ENCODE measurements at regions not wholly inside any gene's neighbourhood (a gene's known extent, or its start where the extent isn't known, plus 50 kb on each side); places are given as distances from the start of the nearest gene placed in this dataset.

- no peak for DNase-seq (ENCODE audit: low spot score)
Observed at GRCh38 chr2:236689981-236690380, 120.4 kb downstream of the ACKR3 start.

- no peak for DNase-seq (ENCODE audit: low spot score)
Observed at GRCh38 chr2:236690726-236691125, 121.1 kb downstream of the ACKR3 start.

- DNase-seq (ENCODE audit: low spot score): peak; percentile 17
Observed at GRCh38 chr2:236691799-236692167, 122.2 kb downstream of the ACKR3 start.

GRCh38 chr2:236692937-236693336 is 123.3 kb downstream of the ACKR3 start:
- no peak for DNase-seq (ENCODE audit: low spot score)

- DNase-seq (ENCODE audit: low spot score): no peak
Observed at GRCh38 chr2:236693531-236693930, 123.9 kb downstream of the ACKR3 start.

- no peak for DNase-seq (ENCODE audit: low spot score)
Observed at GRCh38 chr2:236694146-236694888, 124.7 kb downstream of the ACKR3 start.

- no peak for DNase-seq (ENCODE audit: low spot score)
Observed at GRCh38 chr2:236696834-236697233, 127.2 kb downstream of the ACKR3 start.

GRCh38 chr2:236698016-236698627 is 128.5 kb downstream of the ACKR3 start:
- DNase-seq (ENCODE audit: low spot score): no peak

- no peak for DNase-seq (ENCODE audit: low spot score)
Observed at GRCh38 chr2:236700703-236701102, 131.1 kb downstream of the ACKR3 start.

GRCh38 chr2:236702657-236703372 is 133.2 kb downstream of the ACKR3 start:
- no peak for DNase-seq (ENCODE audit: low spot score)

GRCh38 chr2:236703373-236703709 is 133.7 kb downstream of the ACKR3 start:
- DNase-seq (ENCODE audit: low spot score): no peak

GRCh38 chr2:236703906-236704305 is 134.3 kb downstream of the ACKR3 start:
- no peak for DNase-seq (ENCODE audit: low spot score)

- DNase-seq (ENCODE audit: low spot score): no peak
Observed at GRCh38 chr2:236704887-236705286, 135.3 kb downstream of the ACKR3 start.

GRCh38 chr2:236705295-236706105 is 135.9 kb downstream of the ACKR3 start:
- DNase-seq (ENCODE audit: low spot score): no peak

- no peak for DNase-seq (ENCODE audit: low spot score)
Observed at GRCh38 chr2:236706288-236706687, 136.7 kb downstream of the ACKR3 start.

- DNase-seq (ENCODE audit: low spot score): no peak
Observed at GRCh38 chr2:236706803-236707202, 137.2 kb downstream of the ACKR3 start.

GRCh38 chr2:236711440-236711839 is 141.8 kb downstream of the ACKR3 start:
- peak; percentile 30 for DNase-seq (ENCODE audit: low spot score)

- DNase-seq (ENCODE audit: low spot score): peak; percentile 40
Observed at GRCh38 chr2:236712304-236712703, 142.7 kb downstream of the ACKR3 start.

GRCh38 chr2:236712961-236713673 is 143.5 kb downstream of the ACKR3 start:
- DNase-seq (ENCODE audit: low spot score): no peak

- peak; percentile 27 for DNase-seq (ENCODE audit: low spot score)
Observed at GRCh38 chr2:236714080-236714479, 144.5 kb downstream of the ACKR3 start.

GRCh38 chr2:236715077-236715476 is 145.5 kb downstream of the ACKR3 start:
- DNase-seq (ENCODE audit: low spot score): no peak
